ENCODE measurements at regions not wholly inside any gene's neighbourhood (a gene's known extent, or its start where the extent isn't known, plus 50 kb on each side); places are given as distances from the start of the nearest gene placed in this dataset.
A peak's percentile ranks its signal among the peaks of the same experiment; 100 is the strongest.

GRCh38 chr7:16353226-16353625 is 68.1 kb downstream of the CRPPA start:
- H3K27me3 ChIP-seq, result no peaks in the 10 kb centered on the region
- H3K36me3 ChIP-seq, result no peaks in the 10 kb centered on the region
- H4K20me1 ChIP-seq, result no peaks in the 10 kb centered on the region
- no peak overlapping the region for H3K27ac ChIP-seq
- no peak for TF ChIP-seq Cebpa-rat (IDR thresholded peaks at IDR 0.05)
- H3K4me3 ChIP-seq, result no peak overlapping the region
- H3K9me3 ChIP-seq, result peaks cover 10% of the 10 kb centered on the region
- no peak overlapping the region for H3K4me2 ChIP-seq
- H3K9ac ChIP-seq, result no peak overlapping the region
- peaks cover 11% of the 10 kb centered on the region for H3K4me1 ChIP-seq

DNA sequence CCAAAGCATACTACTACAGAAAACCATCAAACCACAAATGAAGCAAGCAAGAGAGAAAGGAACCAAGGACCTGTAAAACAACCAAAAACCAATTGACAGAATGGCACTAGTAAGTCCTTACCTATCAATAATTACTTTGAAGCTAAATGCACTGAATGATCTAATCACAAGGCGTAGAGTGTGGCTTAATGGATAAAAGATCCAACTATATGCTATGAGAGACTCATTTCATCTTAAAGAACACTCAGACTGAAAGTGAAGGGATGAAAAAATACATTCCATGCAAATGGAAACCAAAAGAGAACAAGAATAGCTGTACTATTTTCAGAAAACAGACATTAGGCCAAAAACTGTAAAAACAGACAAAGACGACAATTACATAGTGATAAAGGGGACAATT is 70.7 kb downstream of the CRPPA start:
- Histone ChIP-seq H3K27ac (no peak overlapping the region), H3K27me3 (no peaks in the 10 kb centered on the region), H3K4me1 (peaks cover 31% of the 10 kb centered on the region), H3K4me2 (no peak overlapping the region), H3K4me3 (no peak overlapping the region), H3K36me3 (no peaks in the 10 kb centered on the region), H3K9me3 (peaks cover 10% of the 10 kb centered on the region), H4K20me1 (no peaks in the 10 kb centered on the region), H3K9ac (no peak overlapping the region)
- TF ChIP-seq Cebpa-rat (IDR thresholded peaks at IDR 0.05), result no peak

- H3K9ac ChIP-seq, result no peak overlapping the region
- no peak overlapping the region for H3K4me3 ChIP-seq
Observed at GRCh38 chr7:16348251-16348650, 73.1 kb downstream of the CRPPA start.

GRCh38 chr7:16347827-16348192 is 73.5 kb downstream of the CRPPA start:
- peak overlapping the region; percentile 77 for H3K4me2 ChIP-seq
- no peak for TF ChIP-seq Cebpa-rat (IDR thresholded peaks at IDR 0.05)

More at GRCh38 chr7:16348251-16348650, 73.1 kb downstream of the CRPPA start:
- Histone ChIP-seq H3K27ac (no peak overlapping the region), H3K4me1 (peaks cover 33% of the 10 kb centered on the region), H3K27me3 (no peaks in the 10 kb centered on the region), H4K20me1 (no peaks in the 10 kb centered on the region), H3K4me2 (peak overlapping the region; percentile 77), H3K36me3 (no peaks in the 10 kb centered on the region), H3K9me3 (peaks cover 15% of the 10 kb centered on the region)
- no peak for TF ChIP-seq Cebpa-rat (IDR thresholded peaks at IDR 0.05)

GRCh38 chr7:16347066-16347826 is 74.1 kb downstream of the CRPPA start:
- Histone ChIP-seq H3K4me3 (no peak overlapping the region), H3K36me3 (no peaks in the 10 kb centered on the region), H3K9me3 (peaks cover 15% of the 10 kb centered on the region), H3K4me1 (peaks cover 33% of the 10 kb centered on the region), H4K20me1 (no peaks in the 10 kb centered on the region), H3K9ac (no peak overlapping the region), H3K27me3 (no peaks in the 10 kb centered on the region), H3K27ac (no peak overlapping the region), H3K4me2 (peak overlapping the region; percentile 77)
- no peak for TF ChIP-seq Cebpa-rat (IDR thresholded peaks at IDR 0.05)

More at GRCh38 chr7:16347827-16348192, 73.5 kb downstream of the CRPPA start:
- Histone ChIP-seq H3K9ac (no peak overlapping the region), H3K9me3 (peaks cover 15% of the 10 kb centered on the region), H3K27ac (no peak overlapping the region), H3K36me3 (no peaks in the 10 kb centered on the region), H3K4me1 (peaks cover 33% of the 10 kb centered on the region), H3K27me3 (no peaks in the 10 kb centered on the region), H4K20me1 (no peaks in the 10 kb centered on the region), H3K4me3 (no peak overlapping the region)

GRCh38 chr7:16345979-16346958 is 75.1 kb downstream of the CRPPA start:
- TF ChIP-seq Cebpa-rat (IDR thresholded peaks at IDR 0.05), result no peak

DNA sequence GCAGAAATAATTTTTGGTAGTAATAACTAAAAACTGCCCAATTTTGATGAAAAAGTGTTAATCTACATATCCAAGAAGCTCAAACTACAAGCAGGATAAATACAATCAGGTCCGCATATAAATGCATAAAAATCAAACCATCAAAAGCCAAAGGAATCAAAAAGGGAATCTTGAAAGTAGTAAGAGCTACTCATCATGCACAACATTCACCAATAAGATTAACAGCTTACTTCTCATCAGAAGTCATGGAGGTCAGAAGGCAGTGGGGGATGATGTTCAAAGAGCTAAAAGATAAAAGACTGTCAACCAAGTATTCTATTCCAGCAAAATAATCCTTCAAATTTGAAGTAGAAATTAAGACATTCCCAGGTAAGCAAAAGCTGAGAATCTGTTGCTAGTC is 76.4 kb downstream of the CRPPA start:
- H3K27me3 ChIP-seq, result no peaks in the 10 kb centered on the region
- no peaks in the 10 kb centered on the region for H4K20me1 ChIP-seq
- no peak overlapping the region for H3K4me2 ChIP-seq
- H3K9me3 ChIP-seq, result peaks cover 12% of the 10 kb centered on the region
- peaks cover 33% of the 10 kb centered on the region for H3K4me1 ChIP-seq
- no peak for TF ChIP-seq Cebpa-rat (IDR thresholded peaks at IDR 0.05)
- no peak overlapping the region for H3K9ac ChIP-seq
- H3K4me3 ChIP-seq, result no peak overlapping the region
- H3K27ac ChIP-seq, result no peak overlapping the region
- no peaks in the 10 kb centered on the region for H3K36me3 ChIP-seq

More at GRCh38 chr7:16345979-16346958, 75.1 kb downstream of the CRPPA start:
- Histone ChIP-seq H3K9me3 (peaks cover 15% of the 10 kb centered on the region), H3K36me3 (no peaks in the 10 kb centered on the region), H3K4me3 (no peak overlapping the region), H3K4me2 (peak overlapping the region; percentile 77), H3K27ac (no peak overlapping the region; the same call in 1 of the 2 replicates), H4K20me1 (no peaks in the 10 kb centered on the region), H3K27me3 (no peaks in the 10 kb centered on the region), H3K9ac (no peak overlapping the region), H3K4me1 (peaks cover 33% of the 10 kb centered on the region)

DNA sequence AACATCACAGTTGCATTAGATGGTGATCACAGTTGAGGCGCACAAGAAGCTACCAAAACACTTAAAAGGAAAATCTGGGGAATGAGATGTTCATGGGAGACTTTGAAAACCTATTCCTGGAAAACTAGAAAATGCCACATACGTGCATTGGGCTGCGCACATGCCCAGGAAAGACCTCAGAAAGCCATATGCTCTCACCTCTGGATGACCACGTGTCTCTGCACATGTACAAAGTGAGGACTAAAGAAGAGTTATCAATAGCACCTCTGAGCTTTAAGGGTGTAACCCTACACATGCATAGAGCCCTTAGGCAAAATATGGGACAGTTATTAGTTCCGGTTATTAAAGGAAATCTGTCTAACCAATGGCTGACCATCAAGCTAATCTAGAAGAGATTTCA is 77.7 kb downstream of the CRPPA start:
- H3K4me2 ChIP-seq, result no peak overlapping the region
- no peaks in the 10 kb centered on the region for H3K36me3 ChIP-seq
- peaks cover 12% of the 10 kb centered on the region for H3K9me3 ChIP-seq
- H3K4me1 ChIP-seq, result peaks cover 32% of the 10 kb centered on the region
- H3K27ac ChIP-seq, result no peak overlapping the region
- no peak for TF ChIP-seq Cebpa-rat (IDR thresholded peaks at IDR 0.05)
- no peaks in the 10 kb centered on the region for H3K27me3 ChIP-seq
- no peaks in the 10 kb centered on the region for H4K20me1 ChIP-seq
- H3K9ac ChIP-seq, result no peak overlapping the region
- H3K4me3 ChIP-seq, result no peak overlapping the region

GRCh38 chr7:16338065-16338464 is 83.3 kb downstream of the CRPPA start:
- no peak for TF ChIP-seq Cebpa-rat (IDR thresholded peaks at IDR 0.05)
- peaks cover 30% of the 10 kb centered on the region for H3K9me3 ChIP-seq
- H3K9ac ChIP-seq, result no peak overlapping the region
- H4K20me1 ChIP-seq, result no peaks in the 10 kb centered on the region
- no peak overlapping the region for H3K4me3 ChIP-seq
- H3K4me2 ChIP-seq, result no peak overlapping the region
- no peak overlapping the region for H3K27ac ChIP-seq
- H3K4me1 ChIP-seq, result peaks cover 12% of the 10 kb centered on the region
- H3K36me3 ChIP-seq, result no peaks in the 10 kb centered on the region
- H3K27me3 ChIP-seq, result no peaks in the 10 kb centered on the region

GRCh38 chr7:16326106-16326505 is 95.2 kb downstream of the CRPPA start:
- H3K27me3 ChIP-seq, result no peaks in the 10 kb centered on the region
- no peak overlapping the region for H3K9ac ChIP-seq
- H3K4me2 ChIP-seq, result no peak overlapping the region
- H3K36me3 ChIP-seq, result no peaks in the 10 kb centered on the region
- no peaks in the 10 kb centered on the region for H3K9me3 ChIP-seq
- no peak overlapping the region for H3K27ac ChIP-seq
- no peak for TF ChIP-seq Cebpa-rat (IDR thresholded peaks at IDR 0.05)
- H4K20me1 ChIP-seq, result no peaks in the 10 kb centered on the region
- H3K4me3 ChIP-seq, result no peak overlapping the region
- no peaks in the 10 kb centered on the region for H3K4me1 ChIP-seq
